ENCODE measurements at regions not wholly inside any gene's neighbourhood (a gene's known extent, or its start where the extent isn't known, plus 50 kb on each side); places are given as distances from the start of the nearest gene placed in this dataset.
"Not testable (repeated sequence)": the region's sequence is repeated elsewhere in the genome, so short reads cannot be mapped to it uniquely, and the experiment has no call there.

GRCh38 chr4:9704551-9705332, 76.7 kb upstream of the DRD5 start:
- no peak for DNase-seq

- DNase-seq, result peak; percentile 51
These were observed 74.2 kb upstream of the DRD5 start for GRCh38 chr4:9707281-9707680.

GRCh38 chr4:9707936-9708335, 73.5 kb upstream of the DRD5 start:
- not testable (repeated sequence) for DNase-seq

GRCh38 chr4:9709724-9710123, 71.7 kb upstream of the DRD5 start:
- DNase-seq, result no peak

- DNase-seq, result not testable (repeated sequence)
These were observed 66.2 kb upstream of the DRD5 start for GRCh38 chr4:9715271-9715670.

GRCh38 chr4:9716093-9716492, 65.3 kb upstream of the DRD5 start:
- DNase-seq, result no peak

GRCh38 chr4:9718246-9718939, 63.0 kb upstream of the DRD5 start:
- DNase-seq, result not testable (repeated sequence)

- DNase-seq, result not testable (repeated sequence)
These were observed 59.3 kb upstream of the DRD5 start for GRCh38 chr4:9722131-9722530.
